Testis (tissue), 2 donors: ENCODE measurements at regions not wholly inside any gene's neighbourhood (a gene's known extent, or its start where the extent isn't known, plus 50 kb on each side); places are given as distances from the start of the nearest gene placed in this dataset.

Experiments
- CTCF ChIP-seq, 3 experiments: fragments of 450-650 bp in 2 of 3; fragments of 200-600 bp in 1 of 3; sonication (generic) in 1 of 3; IDR thresholded peaks; one replicate each; pipeline ENCODE4 v1.5.1; 2016 to 2019; ENCODE audit warnings: antibody characterized with exemption in 3 of 3, mild to moderate bottlenecking in 2 of 3, moderate library complexity in 1 of 3
- POLR2A ChIP-seq: fragments of 450-650 bp; IDR thresholded peaks from one replicate; pipeline ENCODE4 v1.6.1; 2017; ENCODE audit warnings: antibody characterized with exemption, mild to moderate bottlenecking, moderate library complexity

DNA sequence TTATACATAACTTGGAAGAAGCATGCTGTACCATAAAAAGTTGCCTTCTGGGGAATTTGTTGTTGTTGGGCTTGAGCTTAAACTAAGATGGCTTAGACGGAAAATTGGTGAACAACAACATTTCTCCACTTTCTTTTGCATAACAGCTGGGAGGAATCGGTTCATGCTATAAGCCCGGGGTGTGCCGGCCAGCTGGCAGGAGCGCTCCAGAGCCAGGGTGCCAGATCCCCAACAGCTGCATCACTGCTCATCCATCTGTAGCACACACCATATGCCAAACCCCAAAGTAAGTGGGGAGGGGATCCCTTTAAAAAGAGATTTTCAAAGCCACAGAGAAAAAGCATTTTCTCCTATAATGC, 419.5 kb upstream of the ARGLU1 start:
- no peak for TF ChIP-seq CTCF (IDR thresholded peaks at IDR 0.05)
- TF ChIP-seq POLR2A = no peak
